K562 (cell line): ENCODE measurements at regions not wholly inside any gene's neighbourhood (a gene's known extent, or its start where the extent isn't known, plus 50 kb on each side); places are given as distances from the start of the nearest gene placed in this dataset.

Experiments
- BCLAF1 ChIP-seq, 2 experiments: fragments of 450-650 bp in 1 of 2; IDR thresholded peaks; 2 replicates each; pipeline ENCODE4 v1.6.1; 2011 to 2017; ENCODE audit warnings: low read depth in 2 of 2, antibody characterized with exemption in 1 of 2, borderline replicate concordance in 1 of 2, low read length in 1 of 2, mild to moderate bottlenecking in 1 of 2, mixed read lengths in 1 of 2; ENCODE audit not compliant: control insufficient read depth in 1 of 2
- KDM1A ChIP-seq, 2 experiments: fragments of 450-650 bp; IDR thresholded peaks; 2 replicates each; pipeline ENCODE4 v1.6.1; 2016; ENCODE audit warnings: mild to moderate bottlenecking in 2 of 2
- NFATC3 ChIP-seq: fragments of 450-650 bp; IDR thresholded peaks from 2 replicates; pipeline ENCODE4 v1.6.1; 2017; ENCODE audit warnings: mild to moderate bottlenecking
- TSHZ1 ChIP-seq: fragments of 250-450 bp; sonication (Bioruptor Pico); IDR thresholded peaks from 2 replicates; pipeline ENCODE4 v1.4.0; 2020; ENCODE audit warnings: mild to moderate bottlenecking, moderate library complexity
- XRCC4 ChIP-seq: IDR thresholded peaks from one replicate; pipeline ENCODE4 v1.6.1; 2011; ENCODE audit not compliant: insufficient read depth, insufficient read length; ENCODE audit errors: extremely low read depth
- ZBTB2 ChIP-seq: fragments of 450-650 bp; IDR thresholded peaks from 2 replicates; pipeline ENCODE4 v1.6.1; 2016; ENCODE audit warnings: antibody characterized with exemption

GRCh38 chr12:91657032-91657431, 474.4 kb upstream of the DCN start (continued):
- TF ChIP-seq TSHZ1 (CRISPR knock-in tag) = no peak
- TF ChIP-seq ZBTB2 = no peak
- TF ChIP-seq XRCC4 = no peak
- no peak for TF ChIP-seq NFATC3
- no peak for TF ChIP-seq BCLAF1 (IDR thresholded peaks at IDR 0.05; ENCODE audit: borderline replicate concordance in 1 of 2, control insufficient read depth in 1 of 2, low read depth in 2 of 2, low read length in 1 of 2)
- TF ChIP-seq KDM1A (IDR thresholded peaks at IDR 0.05) = no peak
